Panc1 (cell line): ENCODE measurements at regions not wholly inside any gene's neighbourhood (a gene's known extent, or its start where the extent isn't known, plus 50 kb on each side); places are given as distances from the start of the nearest gene placed in this dataset.

Experiments
- ATAC-seq: fragments of 200-7000 bp; cut with Tn5 transposase; 2 replicates; pipeline ENCODE4 v1.9.1; 2020; ENCODE audit warnings: mild to moderate bottlenecking, moderate library complexity
- BruUV-seq: library from RNA; stranded (reverse); fragments of 400-500 nt; replicated peaks from 2 replicates; lab custom pipeline; 2021; lab: Mats Ljungman, UMichigan
- CTCF ChIA-PET: fragments of 300-600 bp; sonication (Branson Sonifier 250); formaldehyde crosslinking; loops from one replicate; lab custom pipeline; 2022; ENCODE audit warnings: antibody characterized with exemption; lab: Charles Lee
- POLR2A ChIA-PET: fragments of 300-600 bp; sonication (Branson Sonifier 250); formaldehyde crosslinking; loops from one replicate; lab custom pipeline; 2022; ENCODE audit warnings: antibody characterized with exemption; lab: Charles Lee
- DNase-seq: peaks from one replicate; pipeline ENCODE4 v3.0.0-alpha.2; 2010; ENCODE audit warnings: low read depth, low spot score
- H3K27ac ChIP-seq: 2 replicates; pipeline ENCODE4 v1.5.1; 2011; ENCODE audit warnings: mild to moderate bottlenecking, low read length, inconsistent platforms
- H3K27me3 ChIP-seq: fragments of 200-500 bp; sonication (Bioruptor generic); 2 replicates; pipeline ENCODE4 v1.6.0; 2014; ENCODE audit warnings: low read length, inconsistent platforms; ENCODE audit not compliant: control insufficient read depth, insufficient read depth
- H3K36me3 ChIP-seq: fragments of 200-500 bp; sonication (Bioruptor generic); 2 replicates; pipeline ENCODE4 v1.5.1; 2014; ENCODE audit warnings: inconsistent platforms, mild to moderate bottlenecking, low read length, moderate library complexity; ENCODE audit not compliant: control insufficient read depth, insufficient read depth
- H3K4me1 ChIP-seq: 2 replicates; pipeline ENCODE4 v1.5.1; 2011; ENCODE audit warnings: inconsistent platforms, mild to moderate bottlenecking, low read length, moderate library complexity; ENCODE audit not compliant: control insufficient read depth, insufficient read depth
- H3K4me3 ChIP-seq, 2 experiments: 2 replicates each; pipeline ENCODE4 v1.5.1; 2011 to 2012; ENCODE audit warnings: low read depth in 2 of 2, low read length in 2 of 2, mild to moderate bottlenecking in 2 of 2, inconsistent platforms in 1 of 2, moderate library complexity in 1 of 2
- H3K9me3 ChIP-seq: fragments of 200-500 bp; sonication (Bioruptor generic); 2 replicates; pipeline ENCODE4 v1.5.1; 2014; ENCODE audit warnings: low read depth, mild to moderate bottlenecking, inconsistent platforms, low read length, moderate library complexity; ENCODE audit not compliant: control insufficient read depth, insufficient read depth
- POLR2AphosphoS5 ChIP-seq: IDR thresholded peaks from 2 replicates; pipeline ENCODE4 v1.6.1; 2012; ENCODE audit warnings: mild to moderate bottlenecking, low read depth, low read length, moderate library complexity
- SIN3A ChIP-seq: IDR thresholded peaks from 2 replicates; pipeline ENCODE4 v1.6.1; 2012; ENCODE audit warnings: low read depth, mild to moderate bottlenecking, low read length, moderate library complexity, borderline replicate concordance; ENCODE audit not compliant: insufficient read depth
- TCF7L2 ChIP-seq: IDR thresholded peaks from 2 replicates; pipeline ENCODE4 v1.6.1; 2011; ENCODE audit warnings: mild to moderate bottlenecking, low read depth, low read length, inconsistent platforms
- in situ Hi-C: cut with HindIII; loops from 2 replicates; pipeline ENCODE4 v1.10.0; 2016; ENCODE audit warnings: low sequenced_read_pairs, low pct_unique_long_range_greater_than_20kb
- intact Hi-C: fragments of 100-400 bp; cut with micrococcal nuclease; formaldehyde crosslinking; loops from one replicate; pipeline ENCODE4 v1.10.0; 2022; ENCODE audit not compliant: unreplicated experiment
- TF ChIP-seq, protein P1 (sequence below): fragments of 450-650 bp; IDR thresholded peaks from 2 replicates; pipeline ENCODE4 v1.5.1; 2017; ENCODE audit warnings: mild to moderate bottlenecking
- TF ChIP-seq, protein P2 (sequence below), 2 experiments: IDR thresholded peaks; 2 replicates each; pipeline ENCODE4 v1.6.1; 2011 to 2012; ENCODE audit warnings: low read depth in 2 of 2, control low read depth in 1 of 2, low read length in 1 of 2, mild to moderate bottlenecking in 1 of 2, moderate library complexity in 1 of 2; ENCODE audit not compliant: insufficient read depth in 1 of 2

DNA sequence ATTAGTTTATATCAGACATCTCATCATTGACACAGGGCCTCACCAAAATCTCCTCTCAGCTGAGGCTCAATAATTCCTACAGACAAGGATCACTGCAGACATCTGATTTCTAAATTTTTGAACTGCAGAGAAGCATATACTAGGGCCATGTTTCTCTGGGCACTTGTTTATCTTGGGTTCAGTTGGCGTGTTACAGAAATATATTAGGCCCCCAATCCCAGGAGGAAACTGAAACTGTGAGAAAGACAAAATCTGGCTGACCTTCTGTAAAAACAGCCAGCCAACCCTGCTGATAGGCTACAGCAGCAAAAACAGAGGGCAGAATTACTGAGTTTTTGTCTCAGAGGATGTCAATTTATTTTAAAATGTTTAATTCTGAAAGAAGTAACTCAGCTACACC is 634.6 kb downstream of the ETNK1 start:
- ATAC-seq (no peak), DNase-seq (no peak)
- no peak overlapping the region for H3K27ac ChIP-seq
- H3K4me3 ChIP-seq, result no peak overlapping the region
- in situ Hi-C loops (no loop called here), intact Hi-C loops (no loop called here)
- no peaks in the 10 kb centered on the region for H3K27me3 ChIP-seq
- H3K9me3 ChIP-seq, result no peaks in the 10 kb centered on the region
- TF ChIP-seq, protein P1, sequence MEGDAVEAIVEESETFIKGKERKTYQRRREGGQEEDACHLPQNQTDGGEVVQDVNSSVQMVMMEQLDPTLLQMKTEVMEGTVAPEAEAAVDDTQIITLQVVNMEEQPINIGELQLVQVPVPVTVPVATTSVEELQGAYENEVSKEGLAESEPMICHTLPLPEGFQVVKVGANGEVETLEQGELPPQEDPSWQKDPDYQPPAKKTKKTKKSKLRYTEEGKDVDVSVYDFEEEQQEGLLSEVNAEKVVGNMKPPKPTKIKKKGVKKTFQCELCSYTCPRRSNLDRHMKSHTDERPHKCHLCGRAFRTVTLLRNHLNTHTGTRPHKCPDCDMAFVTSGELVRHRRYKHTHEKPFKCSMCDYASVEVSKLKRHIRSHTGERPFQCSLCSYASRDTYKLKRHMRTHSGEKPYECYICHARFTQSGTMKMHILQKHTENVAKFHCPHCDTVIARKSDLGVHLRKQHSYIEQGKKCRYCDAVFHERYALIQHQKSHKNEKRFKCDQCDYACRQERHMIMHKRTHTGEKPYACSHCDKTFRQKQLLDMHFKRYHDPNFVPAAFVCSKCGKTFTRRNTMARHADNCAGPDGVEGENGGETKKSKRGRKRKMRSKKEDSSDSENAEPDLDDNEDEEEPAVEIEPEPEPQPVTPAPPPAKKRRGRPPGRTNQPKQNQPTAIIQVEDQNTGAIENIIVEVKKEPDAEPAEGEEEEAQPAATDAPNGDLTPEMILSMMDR, result no peak
- TF ChIP-seq SIN3A (no peak), POLR2AphosphoS5 (no peak), TCF7L2 (no peak)
- TF ChIP-seq, protein P2, sequence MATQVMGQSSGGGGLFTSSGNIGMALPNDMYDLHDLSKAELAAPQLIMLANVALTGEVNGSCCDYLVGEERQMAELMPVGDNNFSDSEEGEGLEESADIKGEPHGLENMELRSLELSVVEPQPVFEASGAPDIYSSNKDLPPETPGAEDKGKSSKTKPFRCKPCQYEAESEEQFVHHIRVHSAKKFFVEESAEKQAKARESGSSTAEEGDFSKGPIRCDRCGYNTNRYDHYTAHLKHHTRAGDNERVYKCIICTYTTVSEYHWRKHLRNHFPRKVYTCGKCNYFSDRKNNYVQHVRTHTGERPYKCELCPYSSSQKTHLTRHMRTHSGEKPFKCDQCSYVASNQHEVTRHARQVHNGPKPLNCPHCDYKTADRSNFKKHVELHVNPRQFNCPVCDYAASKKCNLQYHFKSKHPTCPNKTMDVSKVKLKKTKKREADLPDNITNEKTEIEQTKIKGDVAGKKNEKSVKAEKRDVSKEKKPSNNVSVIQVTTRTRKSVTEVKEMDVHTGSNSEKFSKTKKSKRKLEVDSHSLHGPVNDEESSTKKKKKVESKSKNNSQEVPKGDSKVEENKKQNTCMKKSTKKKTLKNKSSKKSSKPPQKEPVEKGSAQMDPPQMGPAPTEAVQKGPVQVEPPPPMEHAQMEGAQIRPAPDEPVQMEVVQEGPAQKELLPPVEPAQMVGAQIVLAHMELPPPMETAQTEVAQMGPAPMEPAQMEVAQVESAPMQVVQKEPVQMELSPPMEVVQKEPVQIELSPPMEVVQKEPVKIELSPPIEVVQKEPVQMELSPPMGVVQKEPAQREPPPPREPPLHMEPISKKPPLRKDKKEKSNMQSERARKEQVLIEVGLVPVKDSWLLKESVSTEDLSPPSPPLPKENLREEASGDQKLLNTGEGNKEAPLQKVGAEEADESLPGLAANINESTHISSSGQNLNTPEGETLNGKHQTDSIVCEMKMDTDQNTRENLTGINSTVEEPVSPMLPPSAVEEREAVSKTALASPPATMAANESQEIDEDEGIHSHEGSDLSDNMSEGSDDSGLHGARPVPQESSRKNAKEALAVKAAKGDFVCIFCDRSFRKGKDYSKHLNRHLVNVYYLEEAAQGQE (IDR thresholded peaks at IDR 0.05; ENCODE audit: insufficient read depth in 1 of 2, low read depth in 2 of 2, low read length in 1 of 2), result no peak
- no TSS peak for BruUV-seq
- no peaks in the 10 kb centered on the region for H3K36me3 ChIP-seq
- H3K4me1 ChIP-seq, result no peaks in the 10 kb centered on the region
- ChIA-PET CTCF (no interaction called here), POLR2A (no interaction called here)

DNA sequence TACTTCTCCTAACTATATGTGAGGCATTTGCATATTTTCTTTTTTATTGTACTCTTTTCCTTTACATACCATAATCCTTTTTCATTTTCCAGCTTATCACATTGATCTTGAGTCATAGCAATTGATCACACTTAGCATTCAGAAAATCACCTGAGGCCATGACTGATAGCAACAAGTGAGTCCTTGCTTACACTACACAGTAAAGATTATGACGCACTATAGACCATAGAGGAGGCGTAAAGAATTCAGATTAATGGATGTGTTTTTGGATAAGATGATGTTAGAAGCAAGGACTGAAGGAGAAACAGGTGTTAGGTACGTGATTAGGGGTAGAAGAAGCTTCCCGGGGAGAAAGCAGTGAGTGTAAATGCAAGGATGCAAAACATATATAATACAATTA is 637.7 kb downstream of the ETNK1 start:
- BruUV-seq, result no TSS peak
- DNase-seq, result no peak
- H3K9me3 ChIP-seq, result no peaks in the 10 kb centered on the region
- TF ChIP-seq, protein P2 (IDR thresholded peaks at IDR 0.05; ENCODE audit: insufficient read depth in 1 of 2, low read depth in 2 of 2, low read length in 1 of 2), result no peak
- TF ChIP-seq SIN3A, result no peak
- TF ChIP-seq, protein P1, result no peak
- TF ChIP-seq POLR2AphosphoS5, result no peak
- no peak for TF ChIP-seq TCF7L2
- in situ Hi-C loops (no loop called here), intact Hi-C loops (no loop called here)
- H3K4me3 ChIP-seq, result no peak overlapping the region
- no peaks in the 10 kb centered on the region for H3K36me3 ChIP-seq
- no peak for ATAC-seq
- H3K4me1 ChIP-seq, result no peaks in the 10 kb centered on the region
- H3K27ac ChIP-seq, result no peak overlapping the region
- no peaks in the 10 kb centered on the region for H3K27me3 ChIP-seq
- CTCF ChIA-PET, result no interaction called here
- POLR2A ChIA-PET, result no interaction called here
